A549 (cell line): ENCODE measurements at regions not wholly inside any gene's neighbourhood (a gene's known extent, or its start where the extent isn't known, plus 50 kb on each side); places are given as distances from the start of the nearest gene placed in this dataset.

Experiments
- CEBPB ChIP-seq, 2 experiments: fragments of >200 bp in 1 of 2; sonication (Bioruptor Twin) in 1 of 2; formaldehyde crosslinking in 1 of 2; IDR thresholded peaks; 2 replicates each; pipeline ENCODE4 v1.6.1; 2012 to 2016
- CHD4 ChIP-seq: fragments of 200-600 bp; sonication (generic); IDR thresholded peaks from 2 replicates; pipeline ENCODE4 v1.6.1; 2016; ENCODE audit warnings: antibody characterized with exemption, mild to moderate bottlenecking, borderline replicate concordance
- EHMT2 ChIP-seq: fragments of 200-600 bp; sonication (generic); IDR thresholded peaks from 2 replicates; pipeline ENCODE4 v1.6.1; 2016; ENCODE audit warnings: antibody characterized with exemption, low read depth, mild to moderate bottlenecking, moderate library complexity
- EP300 ChIP-seq, 2 experiments: fragments of >200 bp; sonication (Bioruptor Twin); formaldehyde crosslinking; IDR thresholded peaks; 2 replicates in 1 of 2; 3 replicates in 1 of 2; pipeline ENCODE4 v1.6.1; 2016 to 2017
- JUN ChIP-seq, 2 experiments: fragments of >200 bp; sonication (Bioruptor Twin); formaldehyde crosslinking; IDR thresholded peaks; 2 replicates in 1 of 2; 3 replicates in 1 of 2; pipeline ENCODE4 v1.6.1; 2016 to 2017
- POLR2A ChIP-seq: IDR thresholded peaks from 2 replicates; pipeline ENCODE4 v1.6.1; 2012; ENCODE audit warnings: mild to moderate bottlenecking, low read length
- RARB ChIP-seq: fragments of 250-450 bp; sonication (Bioruptor Pico); IDR thresholded peaks from 2 replicates; pipeline ENCODE4 v1.8.0; 2021; ENCODE audit warnings: mild to moderate bottlenecking, moderate library complexity
- TF ChIP-seq, protein P1 (sequence below): fragments of >200 bp; sonication (Bioruptor Twin); formaldehyde crosslinking; IDR thresholded peaks from 3 replicates; pipeline ENCODE4 v1.5.1; 2016
- TF ChIP-seq, protein P2 (sequence below): fragments of 150-350 bp; IDR thresholded peaks from 2 replicates; pipeline ENCODE4 v1.6.1; 2014; ENCODE audit warnings: low read depth, mild to moderate bottlenecking, low read length

DNA sequence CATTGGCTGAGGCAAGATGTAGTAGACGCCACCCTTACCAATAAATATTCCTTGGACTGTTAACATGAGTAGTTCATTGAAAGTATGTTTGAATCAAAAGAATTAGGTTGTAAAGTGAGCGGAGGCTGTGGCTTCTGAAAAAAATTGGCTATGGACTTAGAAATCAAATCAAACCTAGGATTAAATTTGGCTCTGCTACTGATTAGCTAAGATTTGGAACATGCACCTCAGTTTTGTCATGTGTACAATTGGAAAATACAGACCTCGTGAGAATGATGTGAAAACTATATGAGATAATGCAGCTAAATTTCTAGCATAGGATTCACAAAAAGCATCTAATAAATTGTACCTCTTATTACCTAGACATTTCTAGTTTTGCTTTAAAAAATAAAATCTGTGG lies 85.3 kb upstream of the USP25 start:
- TF ChIP-seq CHD4 = no peak
- TF ChIP-seq EP300 (IDR thresholded peaks at IDR 0.05) = no peak
- TF ChIP-seq, protein P1, sequence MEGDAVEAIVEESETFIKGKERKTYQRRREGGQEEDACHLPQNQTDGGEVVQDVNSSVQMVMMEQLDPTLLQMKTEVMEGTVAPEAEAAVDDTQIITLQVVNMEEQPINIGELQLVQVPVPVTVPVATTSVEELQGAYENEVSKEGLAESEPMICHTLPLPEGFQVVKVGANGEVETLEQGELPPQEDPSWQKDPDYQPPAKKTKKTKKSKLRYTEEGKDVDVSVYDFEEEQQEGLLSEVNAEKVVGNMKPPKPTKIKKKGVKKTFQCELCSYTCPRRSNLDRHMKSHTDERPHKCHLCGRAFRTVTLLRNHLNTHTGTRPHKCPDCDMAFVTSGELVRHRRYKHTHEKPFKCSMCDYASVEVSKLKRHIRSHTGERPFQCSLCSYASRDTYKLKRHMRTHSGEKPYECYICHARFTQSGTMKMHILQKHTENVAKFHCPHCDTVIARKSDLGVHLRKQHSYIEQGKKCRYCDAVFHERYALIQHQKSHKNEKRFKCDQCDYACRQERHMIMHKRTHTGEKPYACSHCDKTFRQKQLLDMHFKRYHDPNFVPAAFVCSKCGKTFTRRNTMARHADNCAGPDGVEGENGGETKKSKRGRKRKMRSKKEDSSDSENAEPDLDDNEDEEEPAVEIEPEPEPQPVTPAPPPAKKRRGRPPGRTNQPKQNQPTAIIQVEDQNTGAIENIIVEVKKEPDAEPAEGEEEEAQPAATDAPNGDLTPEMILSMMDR = no peak
- no peak for TF ChIP-seq JUN (IDR thresholded peaks at IDR 0.05)
- TF ChIP-seq, protein P2, sequence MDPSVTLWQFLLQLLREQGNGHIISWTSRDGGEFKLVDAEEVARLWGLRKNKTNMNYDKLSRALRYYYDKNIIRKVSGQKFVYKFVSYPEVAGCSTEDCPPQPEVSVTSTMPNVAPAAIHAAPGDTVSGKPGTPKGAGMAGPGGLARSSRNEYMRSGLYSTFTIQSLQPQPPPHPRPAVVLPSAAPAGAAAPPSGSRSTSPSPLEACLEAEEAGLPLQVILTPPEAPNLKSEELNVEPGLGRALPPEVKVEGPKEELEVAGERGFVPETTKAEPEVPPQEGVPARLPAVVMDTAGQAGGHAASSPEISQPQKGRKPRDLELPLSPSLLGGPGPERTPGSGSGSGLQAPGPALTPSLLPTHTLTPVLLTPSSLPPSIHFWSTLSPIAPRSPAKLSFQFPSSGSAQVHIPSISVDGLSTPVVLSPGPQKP = no peak
- no peak for TF ChIP-seq POLR2A
- no peak for TF ChIP-seq EHMT2
- no peak for TF ChIP-seq RARB
- no peak for TF ChIP-seq CEBPB (IDR thresholded peaks at IDR 0.05)
